GM03348 (cell line): ENCODE measurements at regions not wholly inside any gene's neighbourhood (a gene's known extent, or its start where the extent isn't known, plus 50 kb on each side); places are given as distances from the start of the nearest gene placed in this dataset.
"Not testable (repeated sequence)": the region's sequence is repeated elsewhere in the genome, so short reads cannot be mapped to it uniquely, and the experiment has no call there.

Experiments
- DNase-seq: peaks from one replicate; pipeline ENCODE4 v3.0.0; 2012; ENCODE audit warnings: low spot score

DNA sequence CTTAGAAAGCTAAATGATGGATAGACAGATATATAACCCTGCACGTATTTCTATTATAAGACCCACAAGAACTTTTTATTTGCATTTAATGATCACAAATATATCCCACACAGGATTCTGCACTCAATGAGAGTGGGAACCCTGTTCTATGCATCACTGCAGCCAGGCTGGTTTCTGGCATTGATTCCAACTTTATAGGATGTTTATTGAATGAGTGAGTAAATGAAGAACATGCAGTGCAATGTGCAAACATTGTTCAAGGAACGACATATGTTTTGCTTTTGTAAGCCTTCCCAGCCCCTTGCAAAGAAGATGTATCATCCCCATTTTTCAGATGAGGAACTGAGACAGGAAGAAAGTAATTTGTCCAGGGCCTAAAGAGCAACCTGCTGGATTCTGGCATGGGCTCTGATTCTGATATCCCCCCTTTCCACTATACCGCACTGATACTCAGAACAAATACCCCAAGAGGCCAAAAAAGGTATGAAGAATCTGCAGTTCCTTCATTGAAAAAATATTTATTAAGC lies 246.3 kb downstream of the LACC1 start:
- DNase-seq: no peak

DNA sequence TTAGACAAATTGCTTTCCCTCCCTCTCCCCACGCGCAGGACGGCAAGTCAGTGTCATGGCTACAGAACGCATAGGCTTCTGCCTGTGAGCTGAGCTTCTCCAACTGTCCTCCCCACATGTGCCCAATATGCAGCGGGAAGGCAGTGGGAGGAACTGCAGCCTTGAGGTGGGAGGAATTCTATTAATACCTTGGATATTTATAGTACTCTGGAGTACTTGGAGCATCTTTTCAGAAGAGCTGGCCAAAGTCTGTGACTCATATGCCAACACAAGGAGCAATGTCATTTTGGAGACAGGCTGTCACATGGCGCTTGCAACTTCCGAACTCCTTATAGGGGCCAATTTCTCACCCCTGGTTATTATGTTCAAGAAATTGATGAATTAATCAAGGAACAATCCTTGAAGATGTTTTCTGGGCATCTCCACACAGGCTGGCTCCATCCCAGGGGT lies 245.0 kb upstream of the SERP2 start:
- peak; percentile 50 for DNase-seq

DNA sequence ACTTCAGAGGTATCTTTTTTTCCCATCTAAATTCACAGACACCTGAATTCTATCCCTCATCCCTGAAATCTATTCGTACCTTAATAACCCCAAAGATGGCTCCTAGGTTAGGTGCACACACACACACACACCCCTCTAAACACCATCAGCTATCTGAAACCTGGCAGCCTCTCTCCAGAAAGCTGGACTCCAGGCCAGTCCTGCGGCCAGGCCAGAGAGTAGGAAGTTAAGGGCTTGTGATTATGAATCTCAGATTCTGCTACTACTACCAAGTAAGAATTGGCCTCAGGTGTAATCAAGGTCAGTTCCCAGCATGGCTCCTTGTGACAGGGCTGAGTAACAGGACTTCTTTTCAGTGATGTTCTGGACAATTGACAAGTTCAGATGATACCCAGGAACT lies 244.2 kb upstream of the SERP2 start:
- DNase-seq: no peak

DNA sequence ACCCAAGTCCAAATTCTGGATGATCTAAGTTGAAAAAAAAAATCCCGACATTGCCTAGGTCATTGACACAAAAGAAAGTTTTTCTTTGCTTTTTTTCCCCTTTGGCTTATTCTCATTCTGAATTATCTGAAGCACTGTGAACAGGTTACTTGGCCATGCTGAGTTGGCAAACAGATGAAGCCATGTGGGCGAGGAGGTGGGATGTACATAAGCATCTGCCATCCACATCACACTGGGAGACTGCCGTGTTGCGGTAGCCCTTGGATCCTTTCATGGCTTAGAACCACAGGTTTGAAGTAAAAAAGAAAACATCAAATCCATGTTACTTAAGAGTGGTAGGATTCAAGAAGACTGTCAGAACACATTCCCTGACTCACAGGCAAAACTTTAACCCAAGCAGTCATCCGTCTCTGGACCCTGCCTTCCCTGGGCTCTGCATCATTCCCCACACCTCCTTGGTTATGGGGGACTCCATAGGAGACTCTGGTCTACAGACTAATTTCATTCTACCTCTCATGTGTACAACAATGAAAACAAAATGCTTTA lies 242.5 kb upstream of the SERP2 start:
- no peak for DNase-seq

DNA sequence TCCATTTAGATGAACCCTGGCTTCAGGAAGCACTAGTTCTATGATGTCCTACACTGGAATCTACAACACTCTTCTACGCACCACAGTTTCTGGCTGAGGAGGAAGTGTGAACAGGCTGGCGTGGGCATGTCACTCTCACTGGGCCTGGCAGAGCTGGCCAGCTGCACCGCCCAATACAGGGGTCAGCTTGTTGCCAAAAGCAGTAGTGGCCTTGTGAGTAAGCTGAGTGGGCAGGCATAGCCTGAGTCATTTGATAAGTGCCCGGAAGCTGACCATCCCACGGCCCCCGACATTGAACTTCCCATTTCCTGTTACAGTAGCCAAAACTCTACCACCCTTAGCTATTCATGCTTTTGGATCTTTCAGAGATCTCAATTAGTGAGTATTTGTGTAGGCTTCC lies 240.9 kb upstream of the SERP2 start:
- peak; percentile 40 for DNase-seq

DNA sequence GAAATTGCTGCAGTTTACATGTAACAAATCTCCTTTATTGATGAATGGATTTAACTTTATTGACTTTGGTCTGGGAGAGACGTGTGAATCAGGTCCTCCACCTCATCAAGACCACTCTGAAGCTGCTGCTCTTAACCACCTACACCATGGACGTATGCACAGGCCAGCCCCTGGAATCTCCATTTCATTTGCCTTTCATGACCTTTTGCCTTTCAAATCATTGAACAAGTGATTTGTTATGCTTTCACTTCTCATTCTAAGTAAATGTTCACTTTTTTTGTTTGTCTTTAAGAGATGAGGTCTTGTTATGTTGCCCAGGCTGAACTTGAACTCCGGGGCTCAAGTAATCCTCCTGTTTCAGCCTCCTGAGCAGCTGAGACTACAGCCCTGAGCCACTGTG lies 240.0 kb upstream of the SERP2 start:
- DNase-seq: no peak

DNA sequence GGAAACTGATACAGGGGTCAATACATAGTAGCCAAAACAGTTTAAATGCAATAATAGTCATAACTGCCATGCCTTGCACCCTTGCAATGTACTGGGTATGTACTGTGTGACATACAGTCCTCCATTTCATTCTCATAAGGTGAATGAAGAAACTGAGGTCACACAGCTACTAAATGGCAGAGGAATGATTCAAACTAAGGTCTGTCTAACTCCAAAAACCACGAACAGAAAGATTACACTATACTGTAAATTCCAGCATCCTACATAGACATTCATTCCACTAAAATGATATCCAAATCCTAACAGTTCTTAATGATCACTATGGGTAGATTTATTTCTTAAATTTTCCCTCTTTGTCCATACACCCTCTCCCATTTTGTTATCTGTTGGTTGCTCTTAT lies 238.1 kb upstream of the SERP2 start:
- DNase-seq: no peak

DNA sequence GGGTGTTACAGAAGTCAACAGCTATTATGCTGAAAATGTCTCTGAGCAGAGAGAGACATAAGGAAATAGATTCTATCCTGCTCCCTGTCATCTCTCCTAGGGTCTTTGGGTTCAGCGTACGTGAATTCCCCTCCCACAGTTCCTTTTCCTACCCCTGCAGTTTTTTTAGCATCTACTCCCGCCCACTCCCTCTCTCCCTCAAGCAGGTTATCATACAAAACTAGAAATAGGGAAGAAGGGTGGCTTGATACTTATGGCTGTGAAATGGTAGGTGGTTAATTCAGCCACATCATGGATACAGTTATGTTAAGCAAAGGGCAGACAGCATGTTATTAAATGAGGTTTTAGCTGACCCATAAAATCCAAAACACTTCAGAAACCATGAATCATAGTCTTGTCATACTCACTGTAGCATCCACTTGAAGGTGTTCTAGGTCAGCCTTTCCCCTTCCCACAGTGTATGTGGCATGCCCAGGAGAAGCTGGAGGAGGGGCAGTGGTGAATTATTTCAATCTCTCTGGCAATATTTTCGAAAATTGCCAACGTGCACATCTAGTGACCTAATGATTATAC lies 236.8 kb upstream of the SERP2 start:
- DNase-seq: no peak

DNA sequence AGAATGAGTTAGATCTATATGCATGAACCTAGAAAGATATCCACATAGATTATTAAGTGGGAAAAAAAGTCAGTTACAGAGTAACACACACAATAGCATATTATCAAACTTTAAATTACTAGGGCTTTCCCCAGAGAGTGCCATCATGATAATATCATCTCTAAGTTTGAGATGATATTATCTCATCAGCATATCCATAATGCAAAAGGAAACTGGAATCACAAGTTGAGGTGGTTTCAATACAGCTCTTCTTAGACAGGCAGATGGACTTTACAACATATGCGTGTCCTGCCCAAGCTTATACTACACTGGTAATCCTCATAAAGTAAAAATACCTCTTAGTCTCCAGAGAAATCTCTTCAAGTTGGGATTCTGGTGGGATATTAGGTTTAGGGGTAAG lies 236.2 kb upstream of the SERP2 start:
- DNase-seq: no peak

DNA sequence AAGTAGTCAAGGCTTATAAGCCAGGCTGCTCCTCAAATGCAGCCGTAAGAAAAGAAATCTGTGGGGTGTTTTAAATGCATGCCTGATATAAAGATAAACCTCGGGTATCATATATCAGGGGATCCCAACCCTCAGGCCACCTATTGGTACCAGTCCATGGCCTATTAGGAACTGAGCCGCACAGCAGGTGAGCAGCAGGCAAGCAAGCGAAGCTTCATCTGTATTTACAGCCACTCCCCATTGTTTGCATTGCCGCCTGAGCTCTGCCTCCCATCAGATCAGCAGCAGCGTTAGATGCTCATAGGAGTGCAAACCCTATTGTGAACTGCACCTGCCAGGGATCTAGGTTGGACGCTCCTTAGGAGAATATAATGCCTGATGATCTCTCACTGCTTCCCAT lies 233.5 kb upstream of the SERP2 start:
- DNase-seq: no peak

DNA sequence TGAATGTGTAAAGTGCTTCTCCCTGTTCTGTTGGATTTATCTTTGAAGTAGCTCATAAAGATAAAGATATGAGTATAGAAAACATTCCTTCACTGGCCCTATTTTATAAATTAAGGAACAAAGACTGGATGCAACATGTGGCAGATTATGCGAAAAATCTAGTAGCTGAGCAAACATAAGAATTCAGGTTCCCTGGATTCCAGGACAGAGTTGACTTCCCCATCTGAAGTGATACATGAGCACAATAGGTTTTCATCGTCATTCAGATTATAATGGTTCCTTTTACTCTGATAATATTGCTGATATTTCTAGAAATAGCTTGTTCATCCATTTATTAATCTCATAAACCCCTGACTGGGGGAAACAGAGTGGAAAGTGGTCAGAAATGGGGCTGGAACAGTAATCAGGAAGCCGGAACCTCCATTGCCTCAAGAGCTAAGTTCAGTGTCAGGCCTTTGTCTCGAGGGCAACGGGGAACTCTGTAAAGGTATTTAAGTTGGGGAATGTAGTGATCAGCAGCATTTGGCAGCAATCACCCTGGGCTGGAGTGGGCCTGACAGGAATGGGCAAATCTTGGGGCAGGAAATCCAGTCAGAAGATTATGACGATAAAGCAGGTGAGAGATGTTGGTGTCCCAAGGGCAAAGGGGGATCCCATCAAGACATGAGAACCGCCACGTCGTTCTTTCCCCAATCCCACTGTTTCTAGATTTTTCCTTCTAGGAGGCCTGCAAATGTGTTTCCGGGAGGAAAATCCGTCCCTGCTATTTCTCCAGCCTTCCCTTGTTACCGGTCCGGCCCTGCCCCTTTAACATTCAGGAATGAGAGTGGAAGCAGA lies 232.5 kb upstream of the SERP2 start:
- no peak for DNase-seq

DNA sequence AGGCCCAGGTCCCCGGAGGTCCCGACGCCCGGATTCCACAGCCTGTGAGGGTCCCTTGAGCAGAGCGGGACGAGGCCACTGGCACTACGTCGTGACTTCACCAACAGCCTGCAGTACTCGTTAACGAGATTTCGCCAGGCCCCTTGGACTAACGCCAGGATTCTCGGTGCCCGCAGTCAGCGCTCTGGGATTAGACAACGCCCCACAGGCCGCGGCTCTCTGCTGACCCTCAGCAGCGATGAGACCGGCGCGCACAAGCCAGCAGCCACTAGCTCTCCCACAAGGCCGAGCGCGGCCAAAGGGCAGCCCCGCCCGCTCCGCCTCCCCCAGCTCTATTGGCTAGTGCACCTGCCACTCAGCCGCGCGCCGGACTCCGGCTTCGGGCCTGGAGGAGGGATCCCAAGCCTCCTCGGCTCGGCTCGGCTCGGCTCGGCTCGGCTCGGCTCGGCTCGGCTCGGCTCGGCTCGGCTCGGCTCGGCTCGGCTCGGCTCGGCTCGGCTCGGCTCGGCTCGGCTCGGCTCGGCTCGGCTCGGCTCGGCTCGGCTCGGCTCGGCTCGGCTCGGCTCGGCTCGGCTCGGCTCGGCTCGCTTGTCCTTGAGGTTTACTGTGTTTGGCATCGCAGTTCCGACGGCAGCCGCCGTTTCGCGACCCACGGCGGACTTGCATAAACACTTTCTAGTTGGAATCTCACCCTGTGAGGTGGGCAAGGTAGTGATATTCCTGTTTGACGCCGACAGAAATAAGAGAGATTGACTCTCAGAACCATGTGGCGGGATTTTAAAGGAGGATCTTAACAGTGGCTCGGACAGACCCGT lies 231.7 kb upstream of the SERP2 start:
- peak; percentile 100 for DNase-seq

DNA sequence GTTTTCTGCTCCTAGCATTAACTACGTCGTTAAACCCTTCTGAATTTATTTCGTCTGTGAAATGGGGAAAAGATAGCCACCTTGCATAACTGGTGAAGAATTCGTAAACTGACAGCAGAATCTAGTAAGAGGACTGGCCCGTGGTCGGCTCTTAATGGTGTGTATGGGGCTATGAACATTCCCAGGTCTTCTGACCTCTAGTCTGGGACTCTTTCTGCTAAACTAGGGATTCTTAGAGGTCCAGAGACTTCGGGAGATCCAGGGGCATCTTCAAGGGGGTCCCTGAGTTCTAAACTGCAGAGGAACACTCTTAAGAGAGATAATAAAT lies 231.1 kb upstream of the SERP2 start:
- peak; percentile 8 for DNase-seq

DNA sequence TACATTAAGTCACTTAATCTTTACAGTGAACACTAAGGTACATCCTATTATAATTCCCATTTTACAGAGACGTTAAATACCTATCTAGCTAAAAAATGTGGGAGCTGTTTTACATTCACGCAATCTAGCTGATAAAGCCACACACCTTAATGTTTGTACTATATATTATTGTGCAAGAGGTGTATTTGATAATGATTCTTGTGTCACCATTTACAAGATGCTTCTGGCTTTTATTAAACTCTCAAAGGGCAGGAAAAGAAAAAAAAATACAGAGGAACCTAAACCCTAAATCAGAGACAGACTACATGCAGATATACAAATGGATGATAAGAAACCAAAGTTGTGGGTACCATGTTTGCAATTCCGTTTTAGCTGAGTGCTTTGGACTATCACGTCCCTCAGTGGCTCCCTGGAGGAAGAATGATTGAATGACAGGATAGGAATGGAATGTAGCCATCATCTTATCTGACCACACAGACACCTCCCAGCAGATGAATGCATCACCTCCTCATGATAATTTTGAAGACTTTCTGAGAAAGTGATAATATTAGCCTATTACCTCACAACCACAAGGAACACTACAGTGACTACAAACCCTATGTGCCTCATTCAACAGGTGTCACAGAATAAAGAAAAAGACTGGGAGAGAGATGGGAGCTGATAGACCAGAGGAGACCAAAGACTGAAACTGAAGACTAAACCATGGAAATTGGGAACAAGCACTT lies 230.5 kb upstream of the SERP2 start:
- DNase-seq: peak; percentile 12

DNA sequence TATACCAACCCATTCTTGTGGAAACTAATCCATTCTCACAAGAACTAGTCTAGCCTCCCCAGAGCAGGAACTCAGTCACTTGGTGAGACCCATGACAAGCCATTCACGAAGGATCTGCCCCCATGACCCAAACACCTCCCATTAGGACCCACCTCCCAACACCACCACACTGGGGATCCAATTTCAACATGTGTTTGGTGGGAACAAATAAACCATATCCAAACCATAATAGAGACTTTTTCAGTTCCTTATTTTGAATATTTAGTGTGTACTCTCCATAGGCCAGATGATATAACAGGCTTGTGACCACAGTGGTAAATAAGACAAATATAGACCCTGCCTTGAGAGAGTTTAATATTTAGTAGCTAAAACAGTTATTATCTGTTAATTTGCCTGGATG lies 227.5 kb upstream of the SERP2 start:
- no peak for DNase-seq

DNA sequence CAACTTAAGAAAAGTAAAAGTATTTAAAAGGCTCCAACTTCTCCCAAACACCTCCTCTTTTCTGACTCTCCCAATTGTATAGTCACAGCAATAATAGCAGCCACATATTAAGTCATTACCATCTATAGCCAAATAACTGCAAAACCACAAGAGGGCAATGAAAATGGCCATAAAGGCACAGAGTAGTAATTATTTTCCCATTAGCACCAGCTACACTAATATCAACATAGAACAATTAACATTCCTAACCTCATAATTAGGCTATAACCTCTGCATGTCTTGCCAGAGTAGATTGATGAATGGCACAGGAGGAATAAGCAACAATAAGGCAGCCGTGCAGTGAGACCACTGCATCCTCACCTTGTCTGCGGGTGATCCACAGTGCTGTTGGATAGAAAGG lies 226.4 kb upstream of the SERP2 start:
- no peak for DNase-seq

DNA sequence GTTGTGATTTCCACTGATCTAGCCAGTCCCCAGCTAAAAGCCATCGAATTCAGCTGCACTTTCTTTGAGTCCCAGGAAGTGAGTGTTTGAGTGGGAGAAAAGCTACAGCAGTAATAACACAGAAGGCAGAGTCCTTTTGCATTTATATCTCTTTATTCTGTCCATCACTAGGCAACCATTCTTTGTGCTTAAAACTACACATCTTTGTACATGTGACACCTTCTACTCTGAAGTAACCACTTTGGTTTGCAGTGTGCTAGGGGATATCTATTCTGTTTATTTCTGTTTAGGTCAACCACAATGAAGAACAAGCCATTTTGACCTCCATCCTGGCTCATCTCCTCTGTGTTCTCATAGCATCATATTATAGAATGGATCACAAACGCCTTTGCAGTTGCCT lies 226.0 kb upstream of the SERP2 start:
- no peak for DNase-seq

DNA sequence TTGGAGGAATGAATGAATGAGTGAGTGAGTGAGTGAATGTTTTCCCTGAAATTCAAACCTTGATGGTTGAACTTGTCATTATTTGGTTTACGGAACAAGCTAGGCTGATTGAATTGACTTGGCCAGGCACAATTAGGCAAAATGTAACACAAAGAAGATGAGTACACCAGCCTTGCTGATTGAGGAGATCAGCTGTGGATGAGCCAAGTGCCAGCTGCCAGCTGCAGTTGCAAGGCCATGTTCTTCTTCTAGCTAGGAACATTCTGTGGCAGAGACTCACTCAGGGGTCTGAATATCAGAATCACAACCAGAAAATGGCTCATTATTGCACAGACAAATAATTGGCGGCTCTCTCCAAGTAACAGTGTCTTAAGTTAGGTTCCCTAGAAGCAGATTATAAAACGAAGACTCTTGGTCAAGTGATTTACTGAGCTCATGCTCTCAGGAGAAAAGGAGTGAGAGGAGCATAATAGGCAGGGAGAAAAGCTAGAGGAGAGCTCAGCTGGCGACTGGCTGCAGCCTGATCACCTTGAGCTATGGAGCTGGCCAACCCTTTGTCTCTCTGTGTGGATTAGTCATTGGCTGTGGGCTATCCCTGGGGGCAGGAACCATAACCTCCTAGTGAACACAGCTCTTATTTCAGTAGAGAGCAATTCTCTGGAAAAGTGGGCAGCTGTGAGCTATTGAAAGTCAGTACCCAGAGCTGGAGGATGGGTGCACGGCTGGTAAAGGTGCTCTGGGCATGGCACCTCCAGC lies 225.3 kb upstream of the SERP2 start:
- no peak for DNase-seq

DNA sequence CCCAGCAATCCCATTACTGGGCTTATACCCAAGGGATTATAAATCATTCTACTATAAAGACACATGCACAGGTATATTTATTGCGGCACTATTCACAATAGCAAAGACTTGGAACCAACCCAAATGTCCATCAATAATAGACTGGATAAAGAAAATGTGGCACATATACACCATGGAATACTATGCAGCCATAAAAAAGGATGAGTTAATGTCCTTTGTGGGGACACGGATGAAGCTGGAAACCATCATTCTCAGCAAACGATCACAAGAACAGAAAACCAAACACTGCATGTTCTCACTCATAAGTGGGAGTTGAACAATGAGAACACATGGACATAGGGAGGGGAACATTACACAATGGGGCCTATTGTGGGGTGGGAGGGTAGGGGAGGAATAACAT lies 224.4 kb upstream of the SERP2 start:
- not testable (repeated sequence) for DNase-seq

DNA sequence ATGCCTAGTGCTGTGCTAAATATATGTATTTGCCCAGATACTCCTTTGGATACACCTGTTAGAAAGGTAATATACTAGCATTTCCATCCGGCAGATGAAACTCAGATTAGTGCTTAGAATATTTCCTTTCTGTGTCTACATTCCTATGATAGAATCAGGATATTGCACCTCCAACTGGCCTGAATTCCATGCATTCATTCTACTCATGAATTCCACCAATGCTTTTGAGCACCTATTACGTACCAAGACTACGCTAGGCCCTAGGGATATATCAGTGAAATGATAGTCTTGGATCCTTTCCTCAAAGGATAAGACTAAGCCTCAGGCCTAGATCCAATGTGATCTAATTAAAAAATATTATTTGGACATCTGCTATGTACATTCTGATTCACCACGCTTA lies 223.8 kb upstream of the SERP2 start:
- DNase-seq: no peak

DNA sequence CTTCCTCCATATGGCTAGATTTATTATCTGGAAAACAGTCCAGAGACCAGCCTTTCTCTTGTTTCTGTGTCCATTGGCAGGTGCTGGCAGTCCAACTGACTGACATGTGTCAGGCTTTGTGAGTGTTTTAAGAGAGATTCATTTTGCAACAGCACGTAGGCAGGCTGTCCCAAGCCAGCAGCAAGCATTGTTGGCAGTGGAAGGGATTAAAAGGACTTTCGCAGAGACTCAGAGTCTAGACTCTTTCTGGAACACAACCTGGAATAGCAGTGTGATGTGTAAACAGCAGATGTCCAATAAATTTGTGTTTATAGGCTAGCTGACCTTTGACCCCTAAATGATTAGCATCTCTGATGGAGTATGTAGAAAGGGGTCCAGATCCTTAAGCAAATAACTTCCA lies 222.2 kb upstream of the SERP2 start:
- DNase-seq: no peak
